Adrenal gland (tissue), 5 donors: ENCODE measurements at regions not wholly inside any gene's neighbourhood (a gene's known extent, or its start where the extent isn't known, plus 50 kb on each side); places are given as distances from the start of the nearest gene placed in this dataset.

Experiments
- CTCF ChIP-seq, 6 experiments: fragments of 450-650 bp in 4 of 6; fragments of 200-600 bp in 2 of 6; sonication (generic) in 1 of 6; IDR thresholded peaks; 1 replicate in 5 of 6; 2 replicates in 1 of 6; pipeline versions ENCODE4 v1.5.1 to v1.8.0; 2016 to 2021; ENCODE audit warnings: antibody characterized with exemption in 6 of 6, mild to moderate bottlenecking in 2 of 6, moderate library complexity in 1 of 6
- POLR2A ChIP-seq, 2 donors: fragments of 450-650 bp; IDR thresholded peaks; one replicate each; pipeline ENCODE4 v1.6.1; 2017; ENCODE audit warnings: antibody characterized with exemption in 2 of 2, mild to moderate bottlenecking in 2 of 2, moderate library complexity in 1 of 2
- donor health status: DM: no; HTN: no; CAD: no.

- no peak for TF ChIP-seq CTCF (IDR thresholded peaks at IDR 0.05)
- no peak for TF ChIP-seq POLR2A (IDR thresholded peaks at IDR 0.05)
These were observed 209.7 kb upstream of the TUT7 start for GRCh38 chr9:86563936-86564335.
